ENCODE measurements at regions not wholly inside any gene's neighbourhood (a gene's known extent, or its start where the extent isn't known, plus 50 kb on each side); places are given as distances from the start of the nearest gene placed in this dataset.
"Not testable (repeated sequence)": the region's sequence is repeated elsewhere in the genome, so short reads cannot be mapped to it uniquely, and the experiment has no call there.

DNA sequence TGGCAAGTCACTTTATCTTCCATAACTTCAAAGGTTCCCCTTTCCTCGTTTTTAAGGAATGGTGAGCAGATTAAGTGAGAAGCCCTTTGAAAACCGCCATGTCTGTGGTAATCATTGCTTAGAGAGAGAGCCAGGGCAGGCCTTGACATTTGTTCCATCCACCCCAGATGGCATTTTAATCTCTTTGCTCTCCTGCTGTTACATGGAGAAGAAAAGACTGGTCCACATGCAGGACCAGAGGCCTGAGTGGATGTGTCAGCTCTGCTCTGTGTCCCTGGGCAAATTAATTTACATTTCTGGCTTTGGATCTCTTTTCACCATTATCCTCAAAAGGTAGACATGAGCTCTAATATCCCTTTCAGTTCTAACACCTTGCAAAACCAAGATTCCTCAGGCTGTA, 157.3 kb upstream of the LPP start:
- no peak for DNase-seq (ENCODE audit: low spot score)

DNA sequence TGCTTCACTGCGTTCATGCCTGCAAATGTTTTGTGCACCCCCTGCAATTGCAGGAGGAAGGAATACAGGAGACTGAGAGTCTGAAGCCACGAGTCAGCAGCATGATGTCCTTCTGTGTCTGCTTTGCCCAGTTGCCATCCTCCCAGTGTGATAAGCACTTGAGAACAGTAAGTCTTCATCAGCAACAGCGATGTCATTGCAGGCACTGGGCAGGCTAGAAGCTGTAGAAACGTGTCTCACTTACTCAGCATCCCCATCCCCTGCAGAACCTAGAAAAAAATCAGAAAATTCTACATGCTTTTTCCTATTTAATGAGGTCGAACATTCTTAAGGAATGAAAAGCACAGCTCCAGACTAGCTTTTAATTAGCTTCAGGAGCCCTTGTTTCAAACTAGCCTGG, 156.5 kb upstream of the LPP start:
- no peak for DNase-seq (ENCODE audit: low spot score)

DNA sequence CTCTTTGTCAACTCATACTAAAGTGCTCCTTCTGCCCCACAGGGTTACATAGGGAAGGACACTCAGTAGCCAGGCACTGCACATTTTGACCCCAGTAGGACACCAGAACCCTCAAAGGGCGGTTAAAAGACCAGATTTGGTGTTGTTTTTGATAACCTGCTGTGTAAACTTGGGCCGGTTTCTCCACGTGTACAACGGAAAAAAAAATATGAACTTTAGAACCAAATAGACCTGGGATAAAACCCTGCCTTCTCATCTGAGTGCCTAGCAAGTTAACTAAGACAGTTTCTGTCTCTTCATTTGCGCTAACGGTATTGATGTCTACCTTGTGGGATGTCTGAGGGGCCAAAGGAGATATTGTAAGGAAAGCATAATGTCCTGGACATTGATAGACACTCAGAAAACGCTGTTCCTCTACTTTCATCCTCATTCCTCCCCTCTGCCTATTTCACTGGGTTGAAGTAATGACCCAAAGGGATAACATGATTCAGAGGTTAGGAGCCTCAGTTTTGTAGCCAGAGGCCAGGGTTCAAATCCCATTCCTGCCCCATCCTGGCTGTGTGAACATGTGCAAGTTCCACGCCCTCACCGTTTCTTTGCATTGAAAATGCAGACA, 155.9 kb upstream of the LPP start:
- DNase-seq (ENCODE audit: low spot score) = no peak

DNA sequence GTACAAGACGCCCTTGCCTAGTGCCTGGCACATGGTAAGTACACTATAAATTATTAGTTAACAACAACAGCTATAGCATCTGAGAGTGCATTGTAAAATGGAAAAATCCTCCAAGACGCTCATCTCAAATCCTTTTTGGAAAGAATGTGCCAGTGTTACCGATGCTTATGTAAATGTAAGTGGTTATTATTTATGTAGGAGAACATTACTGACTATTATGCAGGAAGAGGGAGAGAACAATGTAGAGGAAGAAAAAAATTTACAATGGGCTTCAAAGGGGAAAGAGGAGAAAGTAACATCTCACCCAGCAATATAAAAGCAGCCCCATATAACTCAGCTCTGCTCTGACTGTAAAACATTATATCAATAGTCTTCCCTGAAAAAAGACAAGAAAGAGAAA, 155.3 kb upstream of the LPP start:
- DNase-seq (ENCODE audit: low spot score) = no peak

DNA sequence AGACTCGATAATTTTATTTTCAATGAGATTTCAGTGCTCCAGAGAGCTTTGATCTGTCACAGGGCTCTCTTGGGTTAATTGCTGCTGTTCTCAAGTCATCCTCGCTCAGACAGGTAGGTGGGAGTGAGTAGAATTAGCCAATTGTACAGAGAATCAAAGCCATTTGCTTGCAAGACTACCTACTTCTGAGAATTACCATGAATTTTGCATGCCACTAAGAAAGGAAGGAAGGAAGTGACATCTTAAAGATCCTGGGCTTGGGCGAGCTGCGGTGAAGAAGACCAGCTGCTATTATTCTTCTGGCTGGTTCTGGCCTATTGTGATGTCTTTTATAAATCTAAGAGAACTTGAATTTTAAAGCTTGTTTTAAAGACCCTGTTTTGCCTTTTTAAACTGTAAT, 154.1 kb upstream of the LPP start:
- no peak for DNase-seq (ENCODE audit: low spot score)

DNA sequence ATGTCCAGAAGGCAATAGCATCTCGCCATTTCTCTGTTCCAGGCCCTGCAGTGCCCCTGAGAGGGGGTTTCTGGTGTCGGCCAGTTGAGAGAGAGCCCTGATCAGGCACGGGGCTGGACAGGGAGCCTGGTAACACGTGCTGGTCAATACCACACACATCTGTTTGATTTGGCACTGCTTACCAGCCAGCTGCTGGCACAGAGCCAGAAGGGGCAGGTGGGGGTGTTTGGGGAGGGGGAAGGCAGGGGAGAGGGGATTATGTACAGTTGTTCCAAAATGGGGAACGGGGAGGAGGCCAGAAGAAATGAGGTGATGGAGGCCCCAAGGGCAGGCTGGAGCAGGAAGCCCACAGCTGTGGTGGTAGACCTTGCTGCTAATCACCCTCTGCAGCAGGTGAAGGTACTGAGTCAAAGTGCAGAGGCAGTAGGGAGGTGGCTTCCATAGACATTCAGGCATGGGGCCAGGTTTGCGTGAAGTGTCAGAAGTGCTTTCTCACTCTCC, 153.5 kb upstream of the LPP start:
- DNase-seq (ENCODE audit: low spot score) = no peak

DNA sequence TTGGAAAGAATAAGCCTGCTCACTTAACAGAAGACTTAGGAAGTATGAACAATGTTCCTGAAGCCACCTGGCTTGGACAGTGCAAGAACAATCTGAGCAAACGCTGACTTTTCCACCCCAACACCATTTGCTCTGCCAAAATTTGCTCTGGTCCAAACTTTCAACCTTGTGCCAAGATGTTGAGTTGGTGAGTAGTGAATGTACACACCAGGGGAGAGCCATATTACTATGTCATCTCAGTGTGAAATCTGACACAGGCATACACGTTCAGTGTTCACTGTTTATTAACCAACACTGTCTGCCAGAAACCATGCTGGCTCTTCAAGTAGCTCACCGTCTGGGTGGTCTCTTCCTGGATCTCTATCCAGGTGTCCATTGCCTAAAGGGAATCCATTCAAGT, 152.9 kb upstream of the LPP start:
- DNase-seq (ENCODE audit: low spot score) = no peak

DNA sequence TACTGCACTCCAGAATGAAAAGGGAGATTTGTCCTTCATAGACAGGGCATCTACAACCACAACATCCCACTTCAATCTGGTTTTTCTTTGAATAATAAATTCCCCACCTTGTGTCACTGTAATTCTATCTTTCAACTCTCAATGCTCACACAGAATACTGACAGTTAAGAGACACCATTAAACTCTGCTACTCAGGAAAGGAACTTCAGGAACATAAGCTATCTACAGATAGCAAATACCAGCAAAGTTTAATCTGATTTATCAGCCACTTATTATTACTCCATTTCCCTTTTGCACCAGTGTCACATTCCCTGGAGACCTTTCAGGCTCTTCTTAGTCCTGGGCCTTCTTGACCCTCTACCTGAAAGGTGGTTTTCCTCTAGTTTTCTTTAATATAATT, 152.0 kb upstream of the LPP start:
- DNase-seq (ENCODE audit: low spot score) = no peak

DNA sequence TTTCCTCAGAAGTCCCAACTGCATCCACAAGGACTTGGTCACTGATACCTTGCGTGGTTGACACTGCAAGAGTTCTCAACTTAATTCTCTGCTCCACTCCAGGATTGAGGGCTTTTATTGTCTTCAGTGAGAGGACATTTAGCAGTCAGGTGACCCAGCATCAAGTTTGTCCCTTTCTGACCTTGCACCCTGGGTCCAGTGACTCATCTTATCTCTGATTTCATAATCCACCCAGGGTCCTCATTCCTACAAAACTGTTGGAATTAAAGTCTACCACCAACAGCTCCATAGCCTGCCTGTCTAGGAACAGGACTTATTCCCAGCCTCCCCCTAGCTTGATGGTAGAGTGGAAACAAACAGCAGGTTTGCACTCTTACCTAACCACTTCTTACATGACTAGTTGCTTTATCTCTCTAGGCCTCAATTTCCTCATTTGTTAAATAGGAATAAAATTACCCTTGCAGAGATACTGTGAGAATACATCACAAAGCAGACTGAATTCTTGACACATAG, 151.3 kb upstream of the LPP start:
- DNase-seq (ENCODE audit: low spot score) = no peak

DNA sequence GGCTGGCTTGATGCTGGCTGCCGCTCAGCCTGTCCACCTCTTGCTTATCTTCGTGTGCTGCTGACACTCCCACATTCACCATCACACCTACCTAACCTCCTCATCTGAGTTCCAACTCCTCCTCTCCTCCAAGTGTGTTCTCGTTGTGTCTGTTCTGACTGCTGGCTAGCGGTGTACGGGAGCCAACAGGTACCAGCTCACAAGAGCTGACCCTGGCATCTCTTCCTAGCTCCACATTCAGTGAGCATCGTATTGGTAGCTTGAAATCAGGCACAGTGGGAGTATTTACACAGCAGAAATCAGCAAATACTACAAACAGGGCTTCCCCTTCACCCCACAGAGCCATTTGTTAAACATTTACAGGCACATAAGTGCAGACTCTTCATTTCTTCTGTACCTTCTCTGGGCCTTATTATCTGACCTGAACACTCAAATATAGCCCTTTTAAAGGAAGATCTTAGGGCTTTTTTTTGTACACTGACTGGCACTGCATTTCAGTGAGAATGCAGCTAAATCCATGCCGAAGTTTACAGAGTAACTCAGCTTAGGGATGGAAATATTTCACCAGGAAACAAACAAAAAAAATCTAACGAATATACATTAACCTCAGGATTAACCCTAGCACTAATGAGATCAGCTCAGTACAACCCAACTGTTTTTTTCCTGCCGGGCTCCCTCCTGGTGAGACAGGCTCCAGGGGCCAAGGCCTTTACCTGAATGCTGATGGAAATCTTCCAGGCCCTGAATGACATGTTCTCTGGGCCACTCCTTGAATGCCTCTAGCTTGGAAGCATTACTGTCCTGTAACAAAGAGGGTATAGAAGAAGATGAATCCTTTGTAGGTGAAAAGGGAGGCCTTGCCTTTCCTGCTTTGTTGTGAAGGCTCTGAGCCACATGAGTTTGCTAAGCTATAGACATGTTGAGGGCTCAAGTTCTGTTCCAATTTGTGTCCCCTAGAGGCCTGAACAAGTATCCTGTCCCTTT, 150.5 kb upstream of the LPP start:
- no peak for DNase-seq (ENCODE audit: low spot score)

DNA sequence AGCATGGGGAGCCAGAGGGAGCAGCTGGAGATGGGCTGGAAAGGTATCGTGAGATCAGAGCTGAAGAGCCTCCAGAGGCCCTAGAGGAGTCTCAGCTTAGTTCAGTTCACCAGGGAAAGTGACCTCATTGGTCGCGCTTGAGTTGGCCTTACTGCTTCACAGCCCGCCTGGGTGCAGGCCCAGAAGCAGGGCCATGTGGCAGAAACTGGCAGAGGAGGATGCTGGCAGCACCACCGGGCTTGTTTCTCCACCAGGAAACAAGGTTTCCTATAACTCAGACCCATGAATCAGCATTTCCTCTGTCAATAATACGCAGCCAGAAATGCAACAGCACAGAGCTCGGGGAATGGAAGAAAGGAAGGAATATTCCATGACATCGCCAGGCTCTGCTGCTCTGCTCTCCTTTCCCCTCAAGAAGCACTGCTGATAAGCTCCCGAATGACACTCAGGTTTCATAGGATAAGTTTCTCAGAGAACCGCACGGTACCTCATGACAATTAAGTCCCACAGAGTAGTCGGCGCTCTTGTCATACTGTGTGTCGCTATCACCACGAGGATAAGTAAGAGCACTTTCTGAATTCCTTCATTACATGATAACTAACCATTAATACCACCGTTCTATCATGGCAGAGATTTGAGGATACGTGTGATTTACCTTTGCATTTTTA, 147.1 kb upstream of the LPP start:
- DNase-seq (ENCODE audit: low spot score) = peak; percentile 56

DNA sequence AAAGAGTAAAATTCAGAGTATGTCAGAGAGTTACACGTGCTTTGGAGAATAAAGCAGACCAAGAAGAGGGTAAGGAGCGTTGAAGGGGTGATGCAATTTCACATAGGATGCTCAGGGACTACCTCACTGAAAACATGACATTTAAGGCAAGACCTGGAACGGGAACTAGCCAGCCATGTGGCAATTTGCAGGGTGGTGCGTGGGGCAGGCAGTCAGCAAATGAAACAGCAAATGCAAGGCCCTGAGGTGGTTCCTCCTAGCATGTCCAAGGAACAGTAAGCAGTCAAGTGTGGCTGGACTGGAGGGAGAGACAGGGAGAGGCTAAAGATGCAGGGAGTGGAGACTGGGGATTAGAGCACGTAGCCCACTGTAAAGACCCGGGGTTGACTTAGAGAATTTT, 146.1 kb upstream of the LPP start:
- no peak for DNase-seq (ENCODE audit: low spot score)

DNA sequence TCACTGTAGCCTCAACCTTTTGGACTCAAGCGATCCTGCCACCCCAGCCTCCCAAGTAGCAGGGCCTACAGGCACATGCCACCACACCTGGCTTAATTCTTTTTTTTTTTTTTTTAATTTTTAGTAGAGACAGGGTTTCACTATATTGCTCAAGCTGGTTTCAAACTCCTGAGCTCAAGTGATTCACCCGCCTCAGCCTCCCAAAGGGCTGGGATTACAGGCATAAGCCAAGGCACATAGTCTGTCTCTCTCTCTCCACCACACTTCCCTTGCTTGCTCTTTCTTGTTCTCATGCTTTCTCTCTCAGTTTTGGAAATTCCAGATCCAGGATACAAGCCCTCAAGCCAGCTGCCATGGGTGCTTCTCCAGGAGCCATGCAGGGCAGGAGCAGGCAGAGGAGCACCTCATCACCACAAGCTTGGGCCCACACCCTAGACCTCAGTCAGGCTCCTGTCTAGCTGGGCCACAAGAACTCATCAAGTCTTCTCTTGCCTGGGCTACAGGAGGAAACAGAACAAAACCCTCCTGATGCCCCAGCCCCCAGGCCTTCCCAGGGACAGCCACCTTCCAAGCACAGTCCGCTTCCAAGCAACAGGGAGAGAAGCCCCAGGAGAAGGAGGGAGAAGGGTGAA, 145.3 kb upstream of the LPP start:
- no peak for DNase-seq (ENCODE audit: low spot score)

DNA sequence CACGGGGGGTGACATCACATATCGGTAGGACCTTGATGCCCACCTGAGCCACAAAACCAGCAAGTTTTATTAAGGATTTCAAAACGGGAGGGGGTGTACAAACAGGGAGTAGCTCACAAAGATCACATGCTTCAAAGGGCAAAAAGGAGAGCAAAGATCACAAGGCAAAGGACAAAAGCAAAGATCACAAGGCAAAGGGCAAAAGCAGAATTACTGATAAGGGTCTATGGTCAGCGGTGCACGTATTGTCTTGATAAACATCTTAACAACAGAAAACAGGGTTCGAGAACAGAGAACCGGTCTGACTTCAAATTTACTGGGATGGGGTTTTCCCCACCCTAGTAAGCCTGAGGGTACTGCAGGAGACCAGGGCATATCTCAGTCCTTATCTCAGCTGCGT, 143.5 kb upstream of the LPP start:
- DNase-seq (ENCODE audit: low spot score) = no peak

DNA sequence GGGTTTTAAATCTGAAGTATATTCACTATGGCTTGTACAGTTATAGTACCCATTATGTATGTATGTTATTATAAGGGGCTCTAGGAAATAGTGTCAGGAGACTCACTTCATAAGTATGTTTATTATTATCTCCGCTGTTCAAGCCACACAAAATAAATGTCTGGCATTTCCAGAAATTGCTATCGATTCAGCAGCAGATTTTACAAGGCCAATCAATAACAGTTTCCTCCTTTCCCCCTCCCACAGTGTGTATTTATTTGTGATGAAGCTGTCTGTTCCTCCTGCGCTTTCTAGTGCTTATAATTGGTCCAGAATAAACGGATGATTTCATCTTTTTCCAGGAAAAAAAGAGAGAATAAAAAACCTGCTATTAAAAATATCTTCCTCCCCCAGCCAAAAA, 134.2 kb upstream of the LPP start:
- DNase-seq (ENCODE audit: low spot score) = no peak

DNA sequence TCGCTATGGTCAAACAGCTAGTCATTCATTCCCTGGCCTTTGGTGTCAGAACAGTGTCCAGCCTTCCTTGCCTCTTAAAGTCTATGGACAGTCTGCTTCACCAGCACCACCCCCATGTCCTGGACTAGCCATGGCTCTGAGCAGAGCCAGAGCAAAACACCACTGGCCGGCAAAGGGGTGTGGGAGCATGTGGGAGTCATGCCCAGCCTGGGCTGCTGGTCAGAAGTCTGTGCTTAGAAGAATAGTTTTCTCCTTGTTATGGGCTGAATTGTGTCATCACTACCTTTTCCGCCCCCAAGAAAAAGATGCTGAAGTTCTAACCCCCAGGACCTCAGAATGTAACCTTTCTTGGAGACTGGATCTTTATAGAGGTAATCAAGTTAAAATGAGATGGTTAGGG, 132.9 kb upstream of the LPP start:
- no peak for DNase-seq (ENCODE audit: low spot score)

DNA sequence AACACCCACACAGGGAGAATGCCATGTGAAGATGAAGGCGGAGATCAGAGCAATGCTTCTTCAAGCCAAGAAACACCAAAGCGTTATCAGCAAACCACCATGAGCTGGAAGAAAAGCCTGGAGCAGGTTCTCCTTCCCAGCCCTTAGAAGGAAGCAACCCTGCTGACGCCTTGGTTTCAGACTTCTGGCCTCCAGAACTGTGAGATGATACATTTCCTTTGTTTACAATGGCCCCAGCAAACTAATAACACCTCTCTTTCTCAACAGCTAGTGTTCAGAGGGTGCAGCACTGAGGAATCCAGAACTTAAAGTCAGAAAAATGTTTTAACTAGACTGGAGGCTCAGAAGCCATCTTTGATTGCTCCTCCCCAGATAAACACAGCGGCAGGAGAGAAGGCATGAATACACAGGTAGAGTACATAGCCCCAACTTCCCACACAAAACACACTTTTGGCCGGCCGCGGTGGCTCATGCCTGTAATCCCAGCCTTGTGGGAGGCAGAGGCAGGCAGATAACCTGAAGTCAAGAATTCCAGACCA, 132.4 kb upstream of the LPP start:
- no peak for DNase-seq (ENCODE audit: low spot score)

DNA sequence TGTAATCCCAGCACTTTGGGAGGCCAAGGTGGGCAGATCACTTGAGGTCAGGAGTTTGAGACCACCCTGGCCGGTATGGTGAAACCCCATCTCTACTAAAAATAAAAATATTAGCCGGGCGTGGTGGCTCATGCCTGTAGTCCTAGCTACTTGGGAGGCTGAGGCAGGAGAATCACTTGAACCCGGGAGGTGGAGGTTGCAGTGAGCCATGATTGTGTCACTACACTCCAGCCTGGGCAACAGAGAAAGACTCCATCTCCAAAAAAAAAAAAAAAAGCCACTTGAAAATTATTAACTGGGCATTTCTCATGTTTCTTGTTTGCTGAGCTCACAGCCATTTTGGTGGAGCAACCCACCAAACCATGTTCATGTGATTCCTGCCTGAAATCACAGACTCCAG, 131.1 kb upstream of the LPP start:
- DNase-seq (ENCODE audit: low spot score) = not testable (repeated sequence)

DNA sequence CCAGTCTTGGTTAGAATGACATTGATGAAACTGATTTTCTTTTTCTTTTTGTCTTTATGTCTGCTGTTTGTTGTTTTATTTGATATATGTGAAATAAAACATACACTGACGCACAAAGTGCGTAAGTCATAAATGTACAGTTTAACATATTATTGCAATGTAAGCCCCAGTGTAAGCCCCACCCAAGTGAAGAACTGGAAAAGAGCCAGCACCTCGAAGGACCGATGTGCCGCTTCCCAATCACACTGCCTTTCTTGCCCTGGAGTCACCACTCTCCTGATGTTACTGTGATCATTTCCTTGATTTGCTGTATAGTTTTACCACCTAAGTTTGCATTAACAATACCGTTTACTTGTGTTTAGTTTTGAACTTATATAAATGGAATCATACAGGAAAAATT, 128.4 kb upstream of the LPP start:
- no peak for DNase-seq (ENCODE audit: low spot score)

DNA sequence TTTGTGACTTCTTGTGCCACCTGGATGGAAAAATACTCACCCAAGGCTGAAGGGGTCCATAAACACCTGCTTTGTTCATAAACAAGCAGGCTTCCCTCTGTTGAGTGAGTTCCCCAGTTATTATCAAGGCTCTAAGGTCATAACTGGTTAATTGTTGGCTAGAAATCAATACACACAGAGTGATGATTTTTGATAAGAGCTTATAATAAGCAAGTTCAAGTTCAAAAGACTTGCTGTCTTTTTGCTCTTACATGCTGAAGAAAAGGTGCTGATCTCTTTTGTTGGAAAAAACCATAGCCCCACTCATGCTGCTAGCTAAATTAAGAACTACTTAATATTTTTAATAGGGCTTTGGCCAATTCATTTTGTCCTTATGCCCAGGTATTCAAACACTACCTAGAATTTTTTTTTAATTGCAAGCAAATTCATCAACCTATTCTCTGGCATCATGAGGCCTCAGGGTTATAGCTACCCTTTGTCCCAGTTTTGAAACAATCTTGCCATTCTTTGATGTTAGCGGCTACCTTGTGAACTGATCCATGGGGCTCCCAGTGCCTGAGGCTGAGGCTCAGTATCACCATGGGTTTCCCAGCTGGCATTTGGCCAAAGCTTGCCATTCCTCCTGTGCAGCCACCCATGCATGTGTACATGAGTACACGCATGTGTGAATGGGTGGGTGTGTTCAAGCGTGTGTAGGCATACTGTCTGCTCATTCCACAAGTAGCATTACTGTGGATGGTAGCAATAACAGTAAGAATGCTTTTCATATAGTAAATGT, 127.6 kb upstream of the LPP start:
- DNase-seq (ENCODE audit: low spot score) = no peak

DNA sequence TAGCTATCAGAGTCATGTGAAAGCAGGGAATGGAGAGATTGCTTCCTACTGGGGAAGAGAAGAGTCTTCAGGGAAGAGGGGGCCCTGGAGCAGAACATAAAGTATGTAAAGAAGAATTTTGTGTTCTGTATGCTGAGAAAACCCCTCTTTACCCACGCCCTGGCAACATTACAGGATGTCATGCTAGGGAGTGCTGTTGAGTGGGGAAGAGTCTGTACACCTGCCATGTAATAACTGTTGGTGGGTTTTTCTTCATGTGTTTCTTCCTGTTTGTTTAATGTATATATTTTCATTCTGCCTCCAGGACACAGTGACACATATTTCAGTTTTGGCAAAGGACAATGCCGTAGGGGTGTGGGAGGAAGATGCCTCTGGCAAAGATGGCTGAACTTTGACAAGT, 122.8 kb upstream of the LPP start:
- DNase-seq (ENCODE audit: low spot score) = no peak
